SIG-M5 (cell line): ENCODE measurements at regions not wholly inside any gene's neighbourhood (a gene's known extent, or its start where the extent isn't known, plus 50 kb on each side); places are given as distances from the start of the nearest gene placed in this dataset.
"Not testable (repeated sequence)": the region's sequence is repeated elsewhere in the genome, so short reads cannot be mapped to it uniquely, and the experiment has no call there.

Experiments
- DNase-seq: peaks from one replicate; lab custom pipeline; 2025; lab: John Stamatoyannopoulos, UW

GRCh38 chr12:86948851-86949250, 692.7 kb upstream of the MGAT4C start:
- no peak for DNase-seq

GRCh38 chr12:86945685-86946196, 689.5 kb upstream of the MGAT4C start:
- no peak for DNase-seq

GRCh38 chr12:86944197-86944819, 688.1 kb upstream of the MGAT4C start:
- DNase-seq: not testable (repeated sequence)

- DNase-seq: no peak
Observed at GRCh38 chr12:86931714-86932113, 675.5 kb upstream of the MGAT4C start.

- DNase-seq: no peak
Observed at GRCh38 chr12:86929962-86930361, 673.8 kb upstream of the MGAT4C start.

- no peak for DNase-seq
Observed at GRCh38 chr12:86917121-86917520, 660.9 kb upstream of the MGAT4C start.

- no peak for DNase-seq
Observed at GRCh38 chr12:86914721-86915120, 658.5 kb upstream of the MGAT4C start.

GRCh38 chr12:86911973-86912372, 655.8 kb upstream of the MGAT4C start:
- DNase-seq: no peak

- no peak for DNase-seq
Observed at GRCh38 chr12:86903159-86903558, 647.0 kb upstream of the MGAT4C start.

- no peak for DNase-seq
Observed at GRCh38 chr12:86860776-86861175, 604.6 kb upstream of the MGAT4C start.

GRCh38 chr12:86852451-86852850, 596.3 kb upstream of the MGAT4C start:
- no peak for DNase-seq

GRCh38 chr12:86838711-86839110, 582.5 kb upstream of the MGAT4C start:
- no peak for DNase-seq

GRCh38 chr12:86838260-86838659, 582.1 kb upstream of the MGAT4C start:
- no peak for DNase-seq

GRCh38 chr12:86837246-86837645, 581.1 kb upstream of the MGAT4C start:
- no peak for DNase-seq

GRCh38 chr12:86834217-86834616, 578.0 kb upstream of the MGAT4C start:
- DNase-seq: no peak

- DNase-seq: no peak
Observed at GRCh38 chr12:86827409-86827808, 571.2 kb upstream of the MGAT4C start.

GRCh38 chr12:86826051-86826450, 569.9 kb upstream of the MGAT4C start:
- no peak for DNase-seq

GRCh38 chr12:86801439-86801838, 545.2 kb upstream of the MGAT4C start:
- DNase-seq: no peak

GRCh38 chr12:86799616-86800015, 543.4 kb upstream of the MGAT4C start:
- DNase-seq: no peak

GRCh38 chr12:86796550-86796949, 540.4 kb upstream of the MGAT4C start:
- no peak for DNase-seq

GRCh38 chr12:86788661-86789060, 532.5 kb upstream of the MGAT4C start:
- DNase-seq: no peak

- no peak for DNase-seq
Observed at GRCh38 chr12:86787419-86787818, 531.2 kb upstream of the MGAT4C start.

- no peak for DNase-seq
Observed at GRCh38 chr12:86777325-86777724, 521.1 kb upstream of the MGAT4C start.

GRCh38 chr12:86774841-86775388, 518.7 kb upstream of the MGAT4C start:
- DNase-seq: no peak
